ENCODE measurements at regions not wholly inside any gene's neighbourhood (a gene's known extent, or its start where the extent isn't known, plus 50 kb on each side); places are given as distances from the start of the nearest gene placed in this dataset.

DNA sequence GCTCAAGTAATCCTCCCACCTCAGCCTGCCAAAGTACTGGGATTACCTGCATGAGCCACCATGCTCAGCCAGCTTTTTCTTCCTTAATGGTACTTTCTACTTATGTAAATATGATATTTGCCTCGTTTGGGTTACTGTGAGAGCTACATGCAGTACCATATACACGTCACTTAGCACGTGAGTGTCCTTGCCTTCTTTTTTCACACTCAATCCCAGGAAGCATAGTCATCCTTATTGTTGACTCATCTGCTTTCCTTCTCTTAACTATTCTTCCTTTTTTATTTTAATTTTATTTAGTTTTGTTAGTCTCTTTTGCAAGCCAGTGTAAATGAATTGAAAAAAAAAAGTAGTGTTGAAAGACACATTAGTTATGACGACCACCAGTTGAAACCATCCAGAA is 205.9 kb downstream of the HIPK3 start:
- TF ChIP-seq, protein P1, sequence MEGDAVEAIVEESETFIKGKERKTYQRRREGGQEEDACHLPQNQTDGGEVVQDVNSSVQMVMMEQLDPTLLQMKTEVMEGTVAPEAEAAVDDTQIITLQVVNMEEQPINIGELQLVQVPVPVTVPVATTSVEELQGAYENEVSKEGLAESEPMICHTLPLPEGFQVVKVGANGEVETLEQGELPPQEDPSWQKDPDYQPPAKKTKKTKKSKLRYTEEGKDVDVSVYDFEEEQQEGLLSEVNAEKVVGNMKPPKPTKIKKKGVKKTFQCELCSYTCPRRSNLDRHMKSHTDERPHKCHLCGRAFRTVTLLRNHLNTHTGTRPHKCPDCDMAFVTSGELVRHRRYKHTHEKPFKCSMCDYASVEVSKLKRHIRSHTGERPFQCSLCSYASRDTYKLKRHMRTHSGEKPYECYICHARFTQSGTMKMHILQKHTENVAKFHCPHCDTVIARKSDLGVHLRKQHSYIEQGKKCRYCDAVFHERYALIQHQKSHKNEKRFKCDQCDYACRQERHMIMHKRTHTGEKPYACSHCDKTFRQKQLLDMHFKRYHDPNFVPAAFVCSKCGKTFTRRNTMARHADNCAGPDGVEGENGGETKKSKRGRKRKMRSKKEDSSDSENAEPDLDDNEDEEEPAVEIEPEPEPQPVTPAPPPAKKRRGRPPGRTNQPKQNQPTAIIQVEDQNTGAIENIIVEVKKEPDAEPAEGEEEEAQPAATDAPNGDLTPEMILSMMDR (IDR thresholded peaks at IDR 0.05) = no peak
- DNase-seq = peak; percentile 67
- peaks cover 11% of the 10 kb centered on the region; the same call in 1 of the 2 replicates for H3K36me3 Mint-ChIP-seq (ENCODE audit: low read depth)
- no peaks in the 10 kb centered on the region for H3K9me3 Mint-ChIP-seq
- H3K27me3 Mint-ChIP-seq (ENCODE audit: insufficient read depth) = peaks cover 2% of the 10 kb centered on the region
- H3K27ac Mint-ChIP-seq = peak overlapping the region; percentile 81
- H3K4me3 Mint-ChIP-seq = peak overlapping the region; percentile 45; the same call in 1 of the 2 replicates
- peaks cover 80% of the 10 kb centered on the region for H3K4me1 Mint-ChIP-seq (ENCODE audit: low read depth)

DNA sequence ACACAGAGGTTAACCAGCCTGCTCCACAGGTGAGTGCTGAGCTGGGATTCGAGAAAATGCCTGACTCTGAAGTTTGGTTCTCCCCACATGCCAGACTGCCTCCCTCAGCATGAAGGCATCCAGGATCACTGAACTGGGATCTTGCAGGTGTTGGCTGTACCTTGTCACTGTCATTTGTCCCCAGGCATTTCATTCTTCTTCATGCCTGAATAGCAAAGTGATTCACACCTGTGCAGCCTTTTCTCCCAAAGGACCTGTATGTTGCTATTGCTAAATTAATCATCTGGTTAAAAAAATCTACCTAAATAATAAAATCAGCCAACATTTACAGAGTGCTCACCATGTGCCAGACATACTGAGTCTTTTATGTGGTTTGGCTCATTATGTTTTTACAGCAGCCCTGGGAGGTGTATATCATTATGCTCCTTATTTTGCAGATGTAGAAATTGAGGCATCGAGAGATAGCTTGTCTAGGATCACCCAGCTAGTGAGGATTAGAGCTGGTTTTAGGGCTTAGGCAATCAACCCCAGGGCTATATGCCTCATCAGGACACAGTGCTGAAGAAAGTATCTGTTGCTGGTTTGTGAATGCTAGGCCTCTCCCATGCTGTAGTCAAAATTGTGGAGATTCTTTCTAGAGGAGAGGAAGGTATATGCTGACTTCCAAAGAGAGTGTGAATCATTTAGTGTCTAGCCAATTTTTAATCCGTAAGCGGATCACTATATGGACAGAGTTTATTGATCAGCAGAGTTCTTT is 204.4 kb downstream of the HIPK3 start:
- TF ChIP-seq, protein P1 (IDR thresholded peaks at IDR 0.05) = no peak
- Mint-ChIP-seq H3K27me3 (ENCODE audit: insufficient read depth) (peaks cover 2% of the 10 kb centered on the region), H3K4me1 (ENCODE audit: low read depth) (peaks cover 70% of the 10 kb centered on the region), H3K4me3 (no peak overlapping the region), H3K9me3 (no peaks in the 10 kb centered on the region), H3K27ac (peak overlapping the region; percentile 42), H3K36me3 (ENCODE audit: low read depth) (peaks cover 10% of the 10 kb centered on the region; the same call in 1 of the 2 replicates)
- DNase-seq = peak; percentile 65

DNA sequence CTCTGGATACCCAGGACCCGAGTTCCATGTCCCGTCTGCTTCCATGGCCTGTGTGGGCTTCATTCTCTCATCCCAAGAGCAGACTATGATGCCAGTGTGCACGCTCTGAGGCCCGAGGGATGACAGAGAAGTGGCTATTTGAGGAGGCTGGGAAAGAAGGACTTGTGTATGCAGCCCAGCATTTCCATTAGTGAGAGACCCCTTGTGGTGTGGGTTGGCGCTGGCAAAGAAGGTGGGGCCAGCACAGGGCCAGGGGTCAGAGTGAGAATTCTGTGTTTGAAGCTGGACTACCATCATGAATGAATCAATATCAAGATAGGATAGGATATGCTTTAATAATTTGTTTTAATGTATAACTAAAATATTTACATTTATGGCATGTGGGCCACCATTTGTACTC is 200.8 kb downstream of the HIPK3 start:
- TF ChIP-seq, protein P1 (IDR thresholded peaks at IDR 0.05) = no peak
- Mint-ChIP-seq H3K4me3 (no peak overlapping the region), H3K27ac (no peak overlapping the region), H3K9me3 (no peaks in the 10 kb centered on the region), H3K27me3 (ENCODE audit: insufficient read depth) (peaks cover 2% of the 10 kb centered on the region), H3K4me1 (ENCODE audit: low read depth) (peaks cover 64% of the 10 kb centered on the region), H3K36me3 (ENCODE audit: low read depth) (peaks cover 3% of the 10 kb centered on the region; the same call in 1 of the 2 replicates)
- no peak for DNase-seq

DNA sequence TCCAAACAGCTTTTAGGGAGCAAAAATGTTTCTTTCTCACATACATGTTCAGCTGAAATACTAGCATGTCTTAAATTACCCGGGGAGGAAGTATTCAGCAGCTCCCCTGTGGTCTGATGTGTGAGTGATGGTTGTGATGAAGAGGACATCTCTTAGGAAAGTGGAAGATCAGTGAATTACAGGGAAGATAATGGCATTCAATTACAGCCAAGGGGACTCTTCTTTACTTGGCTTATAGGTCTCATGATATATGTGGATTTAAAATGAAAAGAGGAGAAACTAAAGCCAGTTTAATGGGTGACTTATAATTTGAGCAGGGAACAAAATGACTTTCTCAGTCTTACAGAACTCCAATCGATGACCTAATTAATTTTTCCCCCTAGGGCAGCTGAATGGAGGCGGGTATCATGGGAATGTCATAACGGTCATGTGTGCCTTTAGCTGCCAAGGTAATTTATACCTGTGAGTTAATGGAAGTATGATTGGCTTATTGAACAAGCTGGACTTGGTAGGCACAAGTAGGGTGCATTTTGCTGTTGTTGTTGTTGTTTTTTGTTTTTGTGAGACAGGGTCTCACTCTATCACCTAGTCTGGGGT is 198.8 kb downstream of the HIPK3 start:
- Mint-ChIP-seq H3K27ac (no peak overlapping the region), H3K27me3 (ENCODE audit: insufficient read depth) (peaks cover 2% of the 10 kb centered on the region; the same call in 1 of the 2 replicates), H3K36me3 (ENCODE audit: low read depth) (peaks cover 6% of the 10 kb centered on the region; the same call in 1 of the 2 replicates), H3K4me1 (ENCODE audit: low read depth) (peaks cover 64% of the 10 kb centered on the region), H3K4me3 (no peak overlapping the region), H3K9me3 (no peaks in the 10 kb centered on the region)
- TF ChIP-seq, protein P1 (IDR thresholded peaks at IDR 0.05) = no peak
- DNase-seq = no peak

DNA sequence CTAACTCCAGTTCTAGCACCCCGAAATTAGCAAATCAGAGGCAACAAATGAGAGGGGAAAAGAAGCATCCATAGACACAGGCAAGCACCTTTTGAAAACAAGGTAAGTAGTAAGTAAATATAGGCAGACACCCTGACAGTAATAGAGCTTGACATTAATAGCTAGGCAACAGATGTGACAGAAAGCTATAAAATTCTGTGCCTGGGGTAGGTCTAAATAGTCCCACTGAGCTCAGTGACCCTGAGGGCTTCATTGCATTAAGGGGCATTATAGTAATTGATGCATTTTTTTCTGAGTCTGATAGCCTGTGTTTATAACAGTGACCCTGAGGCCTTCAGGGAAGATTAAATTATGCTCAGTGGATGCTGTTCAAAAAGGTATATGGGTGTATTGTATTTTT is 197.1 kb downstream of the HIPK3 start:
- H3K27me3 Mint-ChIP-seq (ENCODE audit: insufficient read depth) = no peaks in the 10 kb centered on the region
- no peak for DNase-seq
- TF ChIP-seq, protein P1 (IDR thresholded peaks at IDR 0.05) = no peak
- H3K36me3 Mint-ChIP-seq (ENCODE audit: low read depth) = peaks cover 6% of the 10 kb centered on the region; the same call in 1 of the 2 replicates
- no peaks in the 10 kb centered on the region for H3K9me3 Mint-ChIP-seq
- peaks cover 71% of the 10 kb centered on the region for H3K4me1 Mint-ChIP-seq (ENCODE audit: low read depth)
- peak overlapping the region; percentile 89 for H3K27ac Mint-ChIP-seq
- no peak overlapping the region for H3K4me3 Mint-ChIP-seq

All from HFFc6 (cell line).